Hematopoietic multipotent progenitor cell treated with erythropoietin and hydrocortisone succinate and interleukin-3 and kit ligand, for 6 days (in vitro differentiated cells): ENCODE measurements at regions not wholly inside any gene's neighbourhood (a gene's known extent, or its start where the extent isn't known, plus 50 kb on each side); places are given as distances from the start of the nearest gene placed in this dataset.

ENCODE experiments used
- DNase-seq: peaks from one replicate; pipeline ENCODE4 v3.0.0-alpha.2; 2015

GRCh38 chr12:20212658-20213555 is 155.4 kb upstream of the PDE3A start:
- no peak for DNase-seq

DNA sequence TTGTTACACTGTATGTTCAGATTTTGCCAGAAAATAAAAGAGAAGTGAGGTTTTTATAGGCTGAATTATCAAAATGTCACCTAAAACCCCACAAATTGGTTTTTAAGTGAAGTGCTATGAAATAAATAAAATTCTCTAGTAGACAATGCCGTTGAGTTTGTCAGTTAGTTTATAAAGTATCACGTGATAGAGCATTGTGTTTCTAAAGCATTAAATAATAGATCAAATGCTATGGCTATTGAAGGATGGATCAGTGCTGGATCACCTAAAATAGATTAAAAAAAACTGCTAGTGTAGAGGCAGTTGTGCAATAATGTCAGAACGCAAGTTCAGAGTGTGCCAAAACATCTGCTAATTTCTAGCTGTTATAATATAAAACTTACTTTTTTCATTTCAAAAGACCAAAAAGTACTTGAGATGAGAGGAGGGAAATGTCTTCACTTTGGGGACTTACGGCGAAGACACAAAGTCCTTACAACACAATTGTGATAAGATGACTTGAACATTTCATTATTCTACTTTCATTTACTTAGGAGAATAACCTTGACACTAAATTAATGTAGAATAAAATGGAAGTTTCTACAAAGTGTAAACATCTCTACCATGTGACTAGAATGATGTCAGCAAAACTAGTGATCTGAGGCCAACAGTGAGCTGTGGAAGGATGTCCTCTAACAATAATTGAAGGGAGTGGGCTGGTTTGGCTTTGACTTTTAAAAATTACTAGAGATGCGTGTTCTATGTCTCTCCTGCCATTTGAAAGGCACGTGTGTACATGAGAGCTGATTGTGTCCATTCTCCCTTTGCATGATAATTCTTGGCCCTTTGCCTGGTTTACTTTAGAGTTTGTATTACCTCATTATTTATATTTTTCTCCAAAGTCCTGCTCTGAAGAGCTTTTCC is 154.4 kb upstream of the PDE3A start:
- no peak for DNase-seq

DNA sequence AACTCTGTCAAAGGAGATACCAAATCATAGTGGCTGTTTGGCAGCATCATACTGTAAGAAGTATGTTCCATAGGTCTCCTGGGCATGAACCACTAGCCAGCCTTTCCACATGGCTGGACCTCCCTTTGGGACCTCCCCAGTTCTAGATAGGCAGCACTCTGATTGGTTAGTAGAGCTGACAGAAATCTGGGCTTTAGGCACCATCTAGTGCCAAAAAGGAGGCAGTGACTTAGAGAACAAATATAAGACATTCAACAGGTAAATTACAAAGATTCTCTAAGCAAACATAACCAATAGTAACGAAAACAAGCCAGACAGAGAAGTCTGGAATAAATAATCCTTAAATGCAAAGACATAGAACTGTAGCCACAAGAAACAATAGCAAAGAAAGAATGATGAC is 148.0 kb upstream of the PDE3A start:
- DNase-seq: peak; percentile 17

GRCh38 chr12:20232931-20233675 is 135.2 kb upstream of the PDE3A start:
- peak; percentile 72 for DNase-seq

GRCh38 chr12:20234474-20234873 is 133.9 kb upstream of the PDE3A start:
- no peak for DNase-seq

DNA sequence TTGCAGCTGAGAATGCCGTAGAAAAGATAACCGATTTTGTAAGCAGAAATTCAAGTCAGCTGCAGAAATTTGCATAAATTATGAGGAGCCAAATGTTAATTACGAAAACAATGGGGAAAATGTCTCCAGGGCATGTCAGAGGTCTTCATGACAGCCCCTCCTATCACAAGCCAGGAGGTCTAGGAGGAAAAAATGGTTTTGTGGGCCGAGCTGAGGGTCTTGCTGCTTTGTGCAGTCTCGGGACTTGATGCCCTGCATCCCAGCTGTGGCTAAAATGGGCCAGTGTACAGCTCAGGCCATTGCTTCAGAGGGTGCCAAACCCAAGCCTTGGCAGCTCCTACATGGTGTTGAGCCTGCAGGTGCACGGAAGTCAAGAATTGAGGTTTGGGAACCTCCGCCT is 131.2 kb upstream of the PDE3A start:
- no peak for DNase-seq

DNA sequence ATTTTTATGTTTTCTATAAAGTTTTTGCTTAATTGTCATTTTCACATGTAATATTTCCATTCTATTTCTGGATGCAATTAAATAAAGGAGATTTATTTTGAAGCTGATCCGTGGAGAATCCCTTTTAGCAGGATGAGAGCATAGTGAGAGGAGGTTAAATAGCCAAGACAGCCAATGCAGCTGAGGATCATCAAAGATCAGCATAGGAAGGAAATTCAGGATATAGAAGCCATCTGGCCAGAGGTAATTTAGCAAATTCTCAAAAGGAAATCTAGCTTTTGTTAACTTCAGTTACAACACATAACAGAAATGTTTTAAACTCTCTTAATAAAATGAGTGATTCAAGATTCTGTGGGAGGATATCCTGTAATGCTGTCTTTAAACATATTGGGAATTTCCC is 122.8 kb upstream of the PDE3A start:
- no peak for DNase-seq

DNA sequence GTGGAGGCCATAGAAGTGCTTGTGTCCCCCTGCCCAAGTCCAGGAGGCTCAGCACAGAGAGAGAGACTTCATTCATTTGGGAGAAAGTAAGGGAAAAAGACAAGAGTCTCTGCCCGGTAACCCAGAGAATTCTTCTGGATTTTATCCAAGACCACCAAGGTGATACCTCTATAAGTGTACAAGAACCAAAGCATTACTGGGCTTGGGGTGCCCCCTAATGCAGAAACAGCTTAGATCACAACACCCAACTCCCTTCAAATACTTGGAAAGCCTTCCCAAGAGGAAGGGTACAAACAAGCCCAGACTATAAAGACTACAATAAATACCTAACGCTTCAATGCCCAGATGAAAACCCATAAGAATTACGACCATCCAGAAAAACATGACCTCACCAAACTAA is 119.7 kb upstream of the PDE3A start:
- no peak for DNase-seq

DNA sequence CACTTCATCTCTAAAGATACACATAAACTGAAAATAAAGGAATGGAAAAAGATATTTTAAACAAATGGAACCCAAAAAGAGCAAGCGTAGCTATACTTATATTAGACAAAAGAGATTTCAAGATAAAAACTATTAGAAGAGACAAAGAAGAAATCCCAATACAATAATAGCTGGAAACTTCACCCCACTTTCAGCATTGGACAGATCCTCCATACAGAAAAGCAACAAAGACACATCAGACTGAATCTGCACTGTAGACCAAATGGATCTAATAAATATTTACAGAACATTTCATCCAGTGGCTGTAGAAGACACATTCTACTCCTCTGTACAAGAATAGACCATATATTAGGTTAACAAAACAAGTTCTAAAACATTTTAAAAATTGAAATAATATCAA is 117.6 kb upstream of the PDE3A start:
- no peak for DNase-seq

DNA sequence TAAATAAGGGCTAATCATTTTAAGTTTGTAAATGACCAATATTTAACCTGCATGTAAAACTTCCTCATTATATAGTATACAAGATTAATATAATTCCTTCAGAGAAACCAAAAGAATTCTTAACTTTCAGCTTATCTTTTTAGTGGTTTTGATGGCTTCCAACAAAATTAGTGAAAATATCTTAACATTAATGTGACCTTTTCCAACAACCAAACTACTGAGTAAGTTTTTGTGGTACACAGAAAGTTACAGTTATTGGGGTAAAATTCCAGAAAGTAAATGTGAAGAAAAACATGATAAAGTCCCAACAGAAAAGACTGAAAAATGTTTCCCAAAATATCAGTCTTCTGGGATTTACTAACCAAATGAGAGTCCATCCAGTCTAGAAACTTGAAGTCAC is 111.0 kb upstream of the PDE3A start:
- DNase-seq: no peak

GRCh38 chr12:20259786-20260185 is 108.6 kb upstream of the PDE3A start:
- no peak for DNase-seq

- no peak for DNase-seq
Measured at GRCh38 chr12:20260851-20261250, 107.5 kb upstream of the PDE3A start.

- DNase-seq: no peak
Measured at GRCh38 chr12:20262119-20262518, 106.2 kb upstream of the PDE3A start.

DNA sequence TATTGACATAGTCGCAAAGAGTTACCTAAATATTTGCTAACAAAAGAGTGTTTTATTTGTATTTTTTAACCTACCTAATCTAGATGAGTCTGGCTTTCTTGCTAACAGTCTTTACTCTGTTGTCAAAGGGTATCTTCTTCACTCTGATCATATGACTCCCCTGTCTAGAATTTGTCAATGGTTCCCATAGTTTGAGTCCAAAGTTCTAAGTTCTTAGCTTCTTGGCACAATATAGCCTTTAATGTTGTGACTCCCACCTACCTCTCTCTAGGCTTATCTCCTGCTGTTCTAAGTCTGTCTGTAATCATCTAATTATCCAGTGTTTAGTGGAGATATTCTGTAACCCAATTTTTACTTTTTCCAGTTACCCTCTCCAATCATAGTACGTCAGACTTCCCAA is 104.3 kb upstream of the PDE3A start:
- DNase-seq: no peak

DNA sequence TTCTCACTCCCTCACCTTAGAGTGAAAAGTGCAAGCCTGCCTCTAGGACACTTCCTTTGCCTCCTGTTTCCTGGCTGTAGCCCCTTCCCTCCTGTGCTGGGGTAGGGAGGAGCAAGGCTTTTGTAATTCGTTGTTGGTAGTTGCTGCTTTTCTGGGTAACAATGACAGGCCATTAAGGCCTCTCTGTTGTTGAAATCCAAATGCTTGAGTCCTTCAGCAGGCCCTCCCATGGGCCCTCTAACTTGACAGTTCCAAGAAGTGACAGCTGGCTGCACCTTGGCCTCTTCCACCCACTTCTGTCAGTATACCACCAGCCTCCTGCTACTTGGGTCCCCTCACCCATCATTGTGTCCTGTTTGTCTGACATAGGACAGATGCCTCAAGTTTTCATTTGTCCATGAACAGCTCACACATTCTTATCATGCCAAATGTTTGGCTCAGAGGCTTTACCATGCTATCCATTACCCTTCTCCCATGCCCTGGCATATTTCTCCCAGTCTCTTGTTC is 103.7 kb upstream of the PDE3A start:
- no peak for DNase-seq

DNA sequence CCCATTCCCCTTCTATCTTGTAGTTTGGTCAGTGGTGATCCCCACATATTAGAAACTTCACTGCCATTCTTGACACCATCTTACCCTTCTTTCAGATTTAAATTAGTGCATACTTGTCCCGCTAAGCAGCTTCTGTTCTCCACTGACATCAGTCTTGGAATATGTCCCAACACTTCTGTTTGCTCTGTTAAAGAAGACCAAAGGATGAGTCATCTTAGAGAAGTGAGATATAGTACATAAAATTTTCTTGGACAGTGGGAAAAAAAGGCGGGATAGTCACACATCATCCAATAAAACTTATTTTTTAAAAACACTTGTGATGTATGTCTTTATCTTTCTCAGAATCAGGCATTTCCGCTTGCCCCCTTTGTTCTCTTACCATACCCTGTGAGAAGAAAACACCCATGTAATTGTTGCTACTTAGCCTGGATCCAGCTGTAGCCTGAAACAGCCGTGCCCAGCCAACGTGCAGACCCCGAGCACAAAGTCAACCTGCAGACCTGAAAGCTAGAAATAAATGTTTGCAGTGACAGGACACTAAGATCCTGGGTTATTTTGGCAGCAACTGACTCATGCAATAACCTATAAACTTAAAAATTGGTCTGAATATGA is 100.1 kb upstream of the PDE3A start:
- no peak for DNase-seq

DNA sequence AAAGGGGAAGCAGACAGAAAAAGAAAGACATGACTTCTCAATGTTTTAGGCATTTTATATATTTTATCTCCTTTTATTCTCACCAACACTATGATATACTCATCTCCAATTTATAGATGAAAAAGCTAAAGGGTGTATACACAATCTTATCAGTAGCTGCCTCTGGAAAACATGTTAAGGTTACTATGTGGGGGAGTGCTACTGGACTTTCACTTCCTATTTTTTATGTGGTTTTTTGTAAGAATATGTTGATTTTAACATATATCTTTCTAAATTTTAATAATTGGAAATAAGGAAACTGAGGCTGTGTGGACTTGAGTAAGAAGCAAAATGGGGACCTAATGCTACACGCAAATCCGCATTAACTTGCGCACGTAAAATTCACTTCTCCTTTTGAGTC is 99.6 kb upstream of the PDE3A start:
- no peak for DNase-seq

DNA sequence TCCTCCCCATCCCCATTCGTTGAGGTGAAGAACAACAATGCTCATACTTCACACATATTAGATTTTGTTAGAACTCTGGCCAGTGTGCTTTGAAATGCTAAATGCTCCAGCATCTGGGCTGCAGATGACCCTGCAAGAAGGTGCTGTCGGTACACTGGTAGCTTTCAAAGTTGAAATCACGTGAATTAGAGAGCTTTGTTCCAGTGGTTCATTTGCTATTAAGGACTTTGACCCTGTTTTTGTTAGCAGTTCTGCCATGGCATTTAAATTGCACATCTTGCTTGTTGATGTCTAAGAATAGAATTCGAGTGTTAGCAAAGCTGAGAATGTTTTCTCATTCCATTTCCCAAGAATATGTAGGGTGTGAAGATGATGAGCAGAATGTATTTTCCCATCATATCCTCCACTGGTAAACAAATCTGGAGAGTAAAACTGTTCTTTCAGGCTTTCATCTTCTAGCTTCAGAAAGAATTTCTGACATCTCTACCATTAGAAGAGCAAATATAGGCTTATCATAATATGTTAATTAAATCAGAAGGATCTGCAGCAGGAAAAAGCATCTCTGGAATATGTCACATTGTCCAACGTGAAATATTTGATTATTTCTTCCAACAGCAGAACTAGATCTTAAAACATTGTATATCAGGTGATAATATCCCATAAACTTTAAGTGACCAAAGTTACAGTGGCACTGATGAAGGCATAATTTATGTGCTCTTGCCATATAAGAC is 98.8 kb upstream of the PDE3A start:
- DNase-seq: no peak

- no peak for DNase-seq
Measured at GRCh38 chr12:20270557-20270956, 97.8 kb upstream of the PDE3A start.

- no peak for DNase-seq
Measured at GRCh38 chr12:20272161-20272560, 96.2 kb upstream of the PDE3A start.

DNA sequence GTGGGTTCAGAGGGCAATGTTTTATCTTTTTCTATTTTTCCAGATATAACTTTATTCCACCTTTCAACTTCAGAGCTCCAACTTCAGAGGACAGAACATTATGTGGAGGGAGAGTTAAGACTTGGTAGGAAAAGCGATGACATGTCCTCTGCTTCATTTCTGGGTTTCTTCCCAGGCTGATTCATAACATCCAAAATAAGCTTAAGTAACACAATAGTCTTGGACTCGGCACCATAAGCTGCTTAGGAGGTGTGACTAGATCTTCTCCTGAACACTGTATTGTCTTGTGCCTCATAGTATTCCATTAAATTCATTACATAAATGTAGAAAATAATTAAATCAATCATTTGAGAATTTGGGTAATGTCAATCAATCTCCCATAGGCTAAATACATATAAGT is 95.5 kb upstream of the PDE3A start:
- no peak for DNase-seq

DNA sequence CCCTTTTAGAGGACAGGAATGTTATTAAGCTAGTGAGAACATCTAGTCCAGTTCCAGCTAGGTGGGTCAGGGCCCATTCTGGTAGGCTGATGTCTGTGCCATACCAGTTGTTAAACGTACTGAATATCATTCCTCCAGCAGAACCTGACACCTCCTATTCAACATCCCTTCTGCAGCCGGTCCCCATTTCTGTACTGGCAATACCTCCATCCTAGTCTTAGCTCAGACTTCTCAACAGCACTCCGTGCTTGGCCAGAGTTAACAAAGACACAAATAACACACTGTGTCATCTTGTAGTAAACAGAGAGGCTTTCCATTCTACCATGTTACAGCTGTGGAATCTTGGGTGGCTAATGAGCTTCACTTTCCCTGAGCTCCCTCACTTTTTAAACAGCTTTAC is 94.3 kb upstream of the PDE3A start:
- no peak for DNase-seq
